OCI-LY7 (cell line): ENCODE measurements at regions not wholly inside any gene's neighbourhood (a gene's known extent, or its start where the extent isn't known, plus 50 kb on each side); places are given as distances from the start of the nearest gene placed in this dataset.
"Not testable (repeated sequence)": the region's sequence is repeated elsewhere in the genome, so short reads cannot be mapped to it uniquely, and the experiment has no call there.

Experiments
- BruUV-seq: library from RNA; stranded (reverse); fragments of 400-500 nt; replicated peaks from 2 replicates; lab custom pipeline; 2021; lab: Mats Ljungman, UMichigan
- CTCF ChIA-PET: fragments of 300-600 bp; sonication (Branson Sonifier 250); formaldehyde crosslinking; loops from one replicate; lab custom pipeline; 2022; ENCODE audit warnings: antibody characterized with exemption; ENCODE audit not compliant: unreplicated experiment; lab: Charles Lee
- POLR2A ChIA-PET: fragments of 300-600 bp; sonication (Branson Sonifier 250); formaldehyde crosslinking; loops from one replicate; lab custom pipeline; 2022; ENCODE audit warnings: antibody characterized with exemption; lab: Charles Lee
- DNase-seq: peaks from one replicate; pipeline ENCODE4 v3.0.0-alpha.2; 2015; ENCODE audit warnings: low spot score
- H2AFZ ChIP-seq: fragments of 200-600 bp; sonication (generic), shearing (Covaris generic); 2 replicates; pipeline ENCODE4 v1.6.1; 2014; ENCODE audit warnings: mild to moderate bottlenecking, antibody characterized with exemption, low read length, moderate library complexity
- H3K27ac ChIP-seq: fragments of 200-600 bp; sonication (generic); 2 replicates; pipeline ENCODE4 v1.5.1; 2014; ENCODE audit warnings: mixed run types, low read depth, mild to moderate bottlenecking, moderate library complexity, low read length, inconsistent platforms; ENCODE audit not compliant: poor library complexity, severe bottlenecking
- H3K36me3 ChIP-seq: fragments of 200-600 bp; sonication (generic); 2 replicates; pipeline ENCODE4 v1.6.1; 2014; ENCODE audit warnings: mild to moderate bottlenecking, antibody characterized with exemption, low read length, moderate library complexity, mixed read lengths; ENCODE audit not compliant: insufficient read depth
- H3K4me1 ChIP-seq: fragments of 200-600 bp; sonication (generic); 2 replicates; pipeline ENCODE4 v1.5.1; 2014; ENCODE audit warnings: mild to moderate bottlenecking, low read length; ENCODE audit not compliant: insufficient read depth, poor library complexity, severe bottlenecking
- H3K4me2 ChIP-seq: fragments of 200-600 bp; sonication (generic); 2 replicates; pipeline ENCODE4 v1.6.1; 2014; ENCODE audit warnings: mild to moderate bottlenecking, low read length
- H3K4me3 ChIP-seq: fragments of 200-600 bp; sonication (generic); 2 replicates; pipeline ENCODE4 v1.5.1; 2014; ENCODE audit warnings: mild to moderate bottlenecking, low read depth, low read length; ENCODE audit not compliant: poor library complexity, severe bottlenecking
- H3K79me2 ChIP-seq: fragments of 200-600 bp; sonication (generic); 2 replicates; pipeline ENCODE4 v1.6.1; 2016; ENCODE audit warnings: low read depth, mild to moderate bottlenecking, low read length, moderate library complexity, mixed read lengths; ENCODE audit not compliant: insufficient read depth
- H3K9me2 ChIP-seq: fragments of 200-600 bp; sonication (generic); 2 replicates; pipeline ENCODE4 v1.6.1; 2016; ENCODE audit warnings: mild to moderate bottlenecking, low read length, mixed read lengths; ENCODE audit not compliant: insufficient read depth
- H3K9me3 ChIP-seq: fragments of 200-600 bp; sonication (generic); 2 replicates; pipeline ENCODE4 v1.6.1; 2014; ENCODE audit warnings: mild to moderate bottlenecking, mixed run types, low read length, mixed read lengths
- H4K20me1 ChIP-seq: fragments of 200-600 bp; sonication (generic); 2 replicates; pipeline ENCODE4 v1.6.1; 2014; ENCODE audit warnings: mild to moderate bottlenecking, antibody characterized with exemption, low read length, moderate library complexity, mixed read lengths; ENCODE audit not compliant: insufficient read depth
- EZH2phosphoT487 ChIP-seq: fragments of 200-600 bp; sonication (generic); IDR thresholded peaks from 2 replicates; pipeline ENCODE4 v1.6.1; 2018; ENCODE audit warnings: low read depth, borderline replicate concordance, mild to moderate bottlenecking, mixed run types, antibody characterized with exemption, low read length, moderate library complexity, mixed read lengths
- intact Hi-C: fragments of 100-400 bp; cut with micrococcal nuclease; formaldehyde crosslinking; loops from one replicate; pipeline ENCODE4 v1.10.0; 2022; ENCODE audit not compliant: unreplicated experiment
- TF ChIP-seq, protein P1 (sequence below): fragments of 200-600 bp; sonication (generic); conservative IDR thresholded peaks from 2 replicates; pipeline ENCODE4 v1.5.1; 2014; ENCODE audit warnings: mild to moderate bottlenecking, antibody characterized with exemption, low read length, moderate library complexity, mixed read lengths

DNA sequence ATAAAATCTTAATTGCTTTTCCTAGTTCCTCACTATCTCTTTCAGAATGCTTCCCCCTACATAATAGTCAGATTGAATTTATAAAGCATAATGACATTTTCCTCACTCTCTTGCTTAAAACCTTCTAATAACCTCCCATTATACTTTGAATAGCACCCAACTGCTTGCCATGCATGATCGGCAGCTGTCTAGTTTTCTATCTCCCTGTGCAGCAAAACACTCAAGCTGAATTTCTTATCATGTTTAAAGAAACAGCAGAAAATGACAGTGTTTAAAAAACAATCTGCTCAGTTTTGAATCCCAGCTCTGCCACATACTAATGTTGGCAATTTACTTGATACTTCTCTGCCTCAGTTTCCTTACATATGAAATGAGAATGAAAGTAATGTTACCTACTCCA is 947.1 kb upstream of the HS3ST1 start:
- H3K9me3 ChIP-seq: no peaks in the 10 kb centered on the region
- H3K4me3 ChIP-seq: no peak overlapping the region
- no peak overlapping the region for H3K27ac ChIP-seq
- ChIA-PET POLR2A (no interaction called here), CTCF (no interaction called here)
- H3K4me2 ChIP-seq: no peak overlapping the region
- intact Hi-C loops: no loop called here
- no peaks in the 10 kb centered on the region for H4K20me1 ChIP-seq
- no peaks in the 10 kb centered on the region for H3K4me1 ChIP-seq
- no peaks in the 10 kb centered on the region for H3K9me2 ChIP-seq
- no TSS peak for BruUV-seq
- H2AFZ ChIP-seq: no peak overlapping the region
- H3K79me2 ChIP-seq: no peaks in the 10 kb centered on the region
- DNase-seq: no peak
- TF ChIP-seq, protein P1, sequence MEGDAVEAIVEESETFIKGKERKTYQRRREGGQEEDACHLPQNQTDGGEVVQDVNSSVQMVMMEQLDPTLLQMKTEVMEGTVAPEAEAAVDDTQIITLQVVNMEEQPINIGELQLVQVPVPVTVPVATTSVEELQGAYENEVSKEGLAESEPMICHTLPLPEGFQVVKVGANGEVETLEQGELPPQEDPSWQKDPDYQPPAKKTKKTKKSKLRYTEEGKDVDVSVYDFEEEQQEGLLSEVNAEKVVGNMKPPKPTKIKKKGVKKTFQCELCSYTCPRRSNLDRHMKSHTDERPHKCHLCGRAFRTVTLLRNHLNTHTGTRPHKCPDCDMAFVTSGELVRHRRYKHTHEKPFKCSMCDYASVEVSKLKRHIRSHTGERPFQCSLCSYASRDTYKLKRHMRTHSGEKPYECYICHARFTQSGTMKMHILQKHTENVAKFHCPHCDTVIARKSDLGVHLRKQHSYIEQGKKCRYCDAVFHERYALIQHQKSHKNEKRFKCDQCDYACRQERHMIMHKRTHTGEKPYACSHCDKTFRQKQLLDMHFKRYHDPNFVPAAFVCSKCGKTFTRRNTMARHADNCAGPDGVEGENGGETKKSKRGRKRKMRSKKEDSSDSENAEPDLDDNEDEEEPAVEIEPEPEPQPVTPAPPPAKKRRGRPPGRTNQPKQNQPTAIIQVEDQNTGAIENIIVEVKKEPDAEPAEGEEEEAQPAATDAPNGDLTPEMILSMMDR: no peak
- no peak for TF ChIP-seq EZH2phosphoT487
- H3K36me3 ChIP-seq: no peaks in the 10 kb centered on the region

DNA sequence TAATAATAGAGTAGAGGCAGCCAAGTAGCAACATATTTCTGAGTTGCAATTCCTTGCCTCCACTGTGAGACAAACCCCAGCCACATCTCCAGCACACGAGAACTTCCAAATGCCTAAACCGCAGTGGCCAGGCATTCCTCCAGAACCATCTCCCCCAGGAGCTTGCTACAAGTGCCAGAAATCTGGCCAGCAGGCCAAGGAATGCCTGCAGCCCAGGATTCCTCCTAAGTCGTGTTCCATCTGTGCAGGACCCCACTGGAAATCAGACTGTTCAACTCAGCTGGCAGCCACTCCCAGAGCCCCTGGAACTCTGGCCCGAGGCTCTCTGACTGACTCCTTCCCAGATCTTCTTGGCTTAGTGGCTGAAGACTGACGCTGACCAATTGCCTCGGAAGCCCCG is 937.2 kb upstream of the HS3ST1 start:
- CTCF ChIA-PET, DNase-seq, H4K20me1 ChIP-seq: not testable (repeated sequence)

DNA sequence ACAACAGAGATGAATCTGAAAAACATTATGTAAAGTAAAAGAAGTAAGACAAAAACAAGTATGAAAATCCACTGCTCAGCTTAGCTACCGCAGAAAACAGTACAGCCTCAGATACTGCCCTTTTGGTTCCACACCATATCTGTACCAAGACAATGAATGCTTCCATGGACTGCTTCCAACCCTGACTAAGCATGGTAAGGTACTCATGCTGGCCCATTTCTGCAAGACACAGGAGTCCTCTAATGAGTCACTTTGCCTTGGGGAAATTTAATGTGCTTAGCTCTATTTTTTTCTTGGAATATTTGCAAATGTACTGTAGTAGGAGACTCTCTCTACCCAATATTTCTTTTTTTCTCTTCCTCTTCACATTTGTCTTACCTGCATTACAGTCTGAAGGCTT is 931.7 kb upstream of the HS3ST1 start:
- Histone ChIP-seq H3K9me3 (no peaks in the 10 kb centered on the region), H3K27ac (no peak overlapping the region), H3K4me1 (no peaks in the 10 kb centered on the region), H3K4me2 (no peak overlapping the region), H4K20me1 (no peaks in the 10 kb centered on the region), H2AFZ (no peak overlapping the region), H3K79me2 (no peaks in the 10 kb centered on the region), H3K36me3 (no peaks in the 10 kb centered on the region), H3K9me2 (no peaks in the 10 kb centered on the region), H3K4me3 (no peak overlapping the region)
- no peak for DNase-seq
- BruUV-seq: no TSS peak
- intact Hi-C loops: no loop called here
- TF ChIP-seq EZH2phosphoT487: no peak
- TF ChIP-seq, protein P1: no peak
- ChIA-PET CTCF (no interaction called here), POLR2A (no interaction called here)

More for the DNA sequence above, 937.2 kb upstream of the HS3ST1 start:
- H3K36me3 ChIP-seq, H3K9me2 ChIP-seq, H3K4me2 ChIP-seq, H3K27ac ChIP-seq, POLR2A ChIA-PET, H2AFZ ChIP-seq, H3K79me2 ChIP-seq, H3K9me3 ChIP-seq, BruUV-seq, H3K4me3 ChIP-seq, intact Hi-C loops, H3K4me1 ChIP-seq: not testable (repeated sequence)
